AG09309 (cell line): ENCODE measurements at regions not wholly inside any gene's neighbourhood (a gene's known extent, or its start where the extent isn't known, plus 50 kb on each side); places are given as distances from the start of the nearest gene placed in this dataset.

ENCODE experiments used
- DNase-seq: peaks from one replicate; pipeline ENCODE4 v3.0.0-alpha.2; 2010; ENCODE audit warnings: low read depth
- H3K4me3 ChIP-seq: 2 replicates; pipeline ENCODE4 v1.5.1; 2011; ENCODE audit warnings: mild to moderate bottlenecking, low read depth, low read length, moderate library complexity; ENCODE audit not compliant: control insufficient read depth
- TF ChIP-seq, protein P1 (sequence below): IDR thresholded peaks from 2 replicates; pipeline ENCODE4 v1.5.1; 2011; ENCODE audit warnings: mild to moderate bottlenecking, low read depth, low read length, inconsistent platforms; ENCODE audit not compliant: insufficient read depth, control insufficient read depth; ENCODE audit errors: missing control alignments

DNA sequence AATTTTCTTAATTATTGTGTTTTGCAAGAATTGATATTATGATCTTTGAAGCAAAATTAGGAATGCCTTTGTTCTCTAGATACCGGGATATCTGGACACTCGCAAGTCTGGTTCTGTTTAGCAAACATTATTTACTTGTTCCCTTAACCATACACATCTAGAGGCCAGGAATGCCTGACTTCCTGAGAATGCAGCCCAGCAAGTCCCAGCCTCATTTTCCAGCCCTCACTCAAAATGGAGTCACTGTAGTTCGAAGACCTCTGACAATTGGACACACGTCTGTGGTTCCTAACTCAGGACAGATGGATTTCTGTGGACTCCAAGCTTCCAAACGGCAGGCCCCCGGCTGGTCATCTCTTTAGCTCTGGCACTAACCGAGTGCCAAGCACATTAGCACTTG is 355.4 kb upstream of the RBFOX1 start:
- no peak for DNase-seq
- TF ChIP-seq, protein P1, sequence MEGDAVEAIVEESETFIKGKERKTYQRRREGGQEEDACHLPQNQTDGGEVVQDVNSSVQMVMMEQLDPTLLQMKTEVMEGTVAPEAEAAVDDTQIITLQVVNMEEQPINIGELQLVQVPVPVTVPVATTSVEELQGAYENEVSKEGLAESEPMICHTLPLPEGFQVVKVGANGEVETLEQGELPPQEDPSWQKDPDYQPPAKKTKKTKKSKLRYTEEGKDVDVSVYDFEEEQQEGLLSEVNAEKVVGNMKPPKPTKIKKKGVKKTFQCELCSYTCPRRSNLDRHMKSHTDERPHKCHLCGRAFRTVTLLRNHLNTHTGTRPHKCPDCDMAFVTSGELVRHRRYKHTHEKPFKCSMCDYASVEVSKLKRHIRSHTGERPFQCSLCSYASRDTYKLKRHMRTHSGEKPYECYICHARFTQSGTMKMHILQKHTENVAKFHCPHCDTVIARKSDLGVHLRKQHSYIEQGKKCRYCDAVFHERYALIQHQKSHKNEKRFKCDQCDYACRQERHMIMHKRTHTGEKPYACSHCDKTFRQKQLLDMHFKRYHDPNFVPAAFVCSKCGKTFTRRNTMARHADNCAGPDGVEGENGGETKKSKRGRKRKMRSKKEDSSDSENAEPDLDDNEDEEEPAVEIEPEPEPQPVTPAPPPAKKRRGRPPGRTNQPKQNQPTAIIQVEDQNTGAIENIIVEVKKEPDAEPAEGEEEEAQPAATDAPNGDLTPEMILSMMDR: no peak
- H3K4me3 ChIP-seq: no peak overlapping the region

DNA sequence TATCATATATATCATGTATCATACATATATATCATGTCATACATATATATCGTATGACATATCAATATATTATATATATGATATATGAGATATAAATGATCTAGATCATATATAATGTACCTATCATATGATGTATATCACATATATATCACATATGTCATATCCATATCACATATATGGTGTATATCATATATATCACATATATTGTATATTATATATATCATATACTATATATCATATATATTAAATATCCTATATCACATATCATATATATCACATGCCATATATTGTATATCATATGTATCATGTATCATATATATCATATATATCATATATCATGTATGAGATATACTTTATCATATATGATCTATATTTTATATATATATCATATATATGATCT is 355.9 kb upstream of the RBFOX1 start:
- no peak overlapping the region for H3K4me3 ChIP-seq
- no peak for DNase-seq
- TF ChIP-seq, protein P1: no peak

DNA sequence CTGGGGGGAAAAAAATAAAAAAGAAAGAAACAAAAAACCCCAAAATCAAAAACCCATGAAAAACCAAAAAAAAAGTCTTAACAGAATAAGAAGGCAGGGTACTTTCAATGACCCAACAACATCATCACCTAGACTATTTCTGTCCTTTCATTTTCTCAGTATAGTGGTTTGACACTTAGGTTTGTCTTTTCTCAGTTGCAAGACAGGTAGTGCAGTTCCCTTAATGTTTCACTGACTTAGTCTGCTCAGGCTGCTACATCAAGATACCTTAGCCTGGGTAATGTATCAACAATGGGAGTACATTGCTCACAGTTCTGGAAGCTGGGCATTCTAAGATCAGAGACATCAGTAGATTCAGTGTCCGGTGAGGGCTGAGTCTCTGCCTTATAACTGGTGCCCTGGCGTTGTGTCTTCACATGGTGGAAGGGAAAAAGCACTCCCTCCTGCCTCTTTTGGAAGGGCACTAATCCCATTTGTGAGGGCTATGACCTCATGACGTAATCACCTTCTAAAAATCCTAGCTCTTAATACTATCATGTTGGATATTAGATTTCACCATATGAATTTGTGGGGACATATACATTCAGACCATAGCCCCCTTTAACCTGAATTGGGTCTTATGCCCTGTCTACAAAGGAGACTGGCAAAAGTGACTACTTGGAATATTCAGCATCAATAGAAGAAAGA is 362.3 kb upstream of the RBFOX1 start:
- TF ChIP-seq, protein P1: no peak
- H3K4me3 ChIP-seq: no peak overlapping the region
- DNase-seq: no peak

DNA sequence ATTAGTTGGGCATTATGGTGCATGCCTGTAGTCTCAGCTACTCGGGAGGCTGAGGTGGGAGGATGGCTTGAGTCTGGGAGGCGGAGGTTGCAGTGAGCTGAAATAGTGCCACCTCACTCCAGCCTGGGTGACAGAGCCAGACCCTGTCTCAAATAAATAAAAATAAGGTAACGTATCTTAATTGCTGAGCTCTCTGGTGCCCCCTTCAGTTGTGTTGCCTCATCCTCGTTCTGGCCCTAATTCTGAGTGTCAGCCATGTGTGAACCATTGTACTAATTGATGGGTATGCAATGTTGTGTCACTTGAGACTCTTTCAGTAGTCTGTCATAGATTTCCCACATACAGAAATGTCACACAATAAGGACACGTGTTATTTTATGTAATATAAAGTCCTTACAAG is 363.1 kb upstream of the RBFOX1 start:
- H3K4me3 ChIP-seq: no peak overlapping the region
- no peak for DNase-seq
- TF ChIP-seq, protein P1: no peak

DNA sequence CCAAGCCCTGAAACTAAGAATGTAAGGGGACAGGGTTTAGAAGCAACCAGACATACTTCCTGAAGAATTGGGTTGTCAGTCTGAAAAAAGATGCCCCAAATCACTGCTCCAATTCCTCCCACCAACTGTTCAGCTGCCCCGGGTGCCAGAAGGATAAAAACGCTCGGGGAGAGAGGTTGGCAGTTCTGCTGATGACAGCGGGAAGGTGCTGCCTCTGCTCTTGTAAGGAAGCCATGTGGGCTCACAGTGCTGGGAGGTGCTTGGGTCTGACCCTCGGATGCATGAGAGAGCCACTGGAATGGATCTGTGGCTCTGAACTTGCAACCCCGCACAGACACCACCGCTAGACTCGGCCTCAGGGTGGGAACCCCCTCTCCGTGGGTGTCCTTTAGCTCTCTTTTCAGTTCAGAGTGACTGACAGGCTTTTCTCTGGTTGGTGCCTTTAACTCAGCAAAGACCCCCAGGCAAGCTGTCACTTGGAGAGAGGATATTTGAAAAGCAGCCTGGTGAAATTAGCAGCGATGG is 364.8 kb upstream of the RBFOX1 start:
- H3K4me3 ChIP-seq: no peak overlapping the region
- TF ChIP-seq, protein P1: no peak

DNA sequence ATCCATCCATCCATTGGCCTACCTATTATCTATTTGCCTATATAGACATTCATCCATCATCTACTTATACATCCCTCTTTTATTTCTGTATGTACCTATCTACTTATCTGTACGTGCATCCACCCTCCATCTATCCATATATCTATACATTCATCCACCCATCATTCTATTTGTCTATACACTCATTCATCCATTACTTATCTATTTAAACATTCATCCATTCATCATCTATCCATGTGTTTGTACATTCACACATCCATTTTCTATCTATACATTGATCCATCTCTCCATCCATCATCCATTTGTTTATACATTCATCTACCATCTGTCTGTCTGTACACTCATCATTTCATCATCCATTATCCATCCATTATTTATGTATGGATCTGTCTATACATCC is 365.7 kb upstream of the RBFOX1 start:
- DNase-seq: no peak
- TF ChIP-seq, protein P1: no peak
- no peak overlapping the region for H3K4me3 ChIP-seq

More for the DNA sequence above, 364.8 kb upstream of the RBFOX1 start:
- DNase-seq: no peak
